Hepatocyte (in vitro differentiated cells): ENCODE measurements at regions not wholly inside any gene's neighbourhood (a gene's known extent, or its start where the extent isn't known, plus 50 kb on each side); places are given as distances from the start of the nearest gene placed in this dataset.

Source experiments
- EZH2phosphoT487 ChIP-seq: fragments of 200-600 bp; sonication (generic); IDR thresholded peaks from one replicate; pipeline ENCODE4 v1.6.1; 2018; ENCODE audit warnings: antibody characterized with exemption, mild to moderate bottlenecking, low read depth, moderate library complexity; ENCODE audit not compliant: unreplicated experiment, severe bottlenecking
- TF ChIP-seq, protein P1 (sequence below): fragments of 200-600 bp; sonication (generic); IDR thresholded peaks from 2 replicates; pipeline ENCODE4 v1.5.1; 2016; ENCODE audit warnings: antibody characterized with exemption, mild to moderate bottlenecking; ENCODE audit not compliant: poor library complexity

DNA sequence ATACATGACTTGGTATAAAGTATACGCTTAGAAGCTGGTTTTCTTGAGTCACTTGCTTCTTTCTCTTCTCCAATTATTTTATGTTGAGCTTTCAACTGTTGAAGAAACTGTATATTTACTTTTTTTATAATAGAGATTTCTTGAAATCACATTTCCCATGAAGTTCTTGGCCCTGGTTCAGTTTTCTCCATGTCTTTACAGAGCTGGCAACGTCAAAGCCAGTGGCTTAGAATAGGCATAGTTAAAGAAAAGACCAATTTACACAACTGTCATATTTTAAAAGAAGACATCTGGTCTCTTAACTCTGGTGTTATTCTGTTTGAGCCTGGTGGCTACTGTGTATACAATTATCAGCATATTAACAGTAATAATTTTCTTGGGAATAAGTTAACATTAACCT is 1249.3 kb downstream of the CDH12 start:
- TF ChIP-seq EZH2phosphoT487: no peak
- TF ChIP-seq, protein P1, sequence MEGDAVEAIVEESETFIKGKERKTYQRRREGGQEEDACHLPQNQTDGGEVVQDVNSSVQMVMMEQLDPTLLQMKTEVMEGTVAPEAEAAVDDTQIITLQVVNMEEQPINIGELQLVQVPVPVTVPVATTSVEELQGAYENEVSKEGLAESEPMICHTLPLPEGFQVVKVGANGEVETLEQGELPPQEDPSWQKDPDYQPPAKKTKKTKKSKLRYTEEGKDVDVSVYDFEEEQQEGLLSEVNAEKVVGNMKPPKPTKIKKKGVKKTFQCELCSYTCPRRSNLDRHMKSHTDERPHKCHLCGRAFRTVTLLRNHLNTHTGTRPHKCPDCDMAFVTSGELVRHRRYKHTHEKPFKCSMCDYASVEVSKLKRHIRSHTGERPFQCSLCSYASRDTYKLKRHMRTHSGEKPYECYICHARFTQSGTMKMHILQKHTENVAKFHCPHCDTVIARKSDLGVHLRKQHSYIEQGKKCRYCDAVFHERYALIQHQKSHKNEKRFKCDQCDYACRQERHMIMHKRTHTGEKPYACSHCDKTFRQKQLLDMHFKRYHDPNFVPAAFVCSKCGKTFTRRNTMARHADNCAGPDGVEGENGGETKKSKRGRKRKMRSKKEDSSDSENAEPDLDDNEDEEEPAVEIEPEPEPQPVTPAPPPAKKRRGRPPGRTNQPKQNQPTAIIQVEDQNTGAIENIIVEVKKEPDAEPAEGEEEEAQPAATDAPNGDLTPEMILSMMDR: no peak
